ENCODE measurements at regions not wholly inside any gene's neighbourhood (a gene's known extent, or its start where the extent isn't known, plus 50 kb on each side); places are given as distances from the start of the nearest gene placed in this dataset.

DNA sequence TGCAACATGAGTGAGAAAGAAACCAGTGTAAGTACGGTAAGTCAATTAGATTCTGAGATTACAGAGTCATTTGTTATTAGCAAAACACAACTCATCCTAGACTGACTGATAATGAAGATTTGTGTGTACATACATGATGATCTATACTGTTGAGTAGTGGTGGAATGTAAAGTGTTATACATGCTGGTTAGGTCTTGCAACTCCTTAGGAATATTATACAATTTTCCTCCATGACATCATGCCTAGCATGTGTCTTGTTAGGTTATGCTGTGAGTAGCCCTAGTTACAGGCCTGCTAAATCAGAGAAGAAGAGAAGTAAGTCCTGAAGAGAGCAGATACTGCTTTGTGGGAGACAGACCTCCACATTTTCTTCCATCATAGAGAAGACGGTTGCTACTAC, 880.6 kb downstream of the LUZP2 start:
- TF ChIP-seq, protein P1, sequence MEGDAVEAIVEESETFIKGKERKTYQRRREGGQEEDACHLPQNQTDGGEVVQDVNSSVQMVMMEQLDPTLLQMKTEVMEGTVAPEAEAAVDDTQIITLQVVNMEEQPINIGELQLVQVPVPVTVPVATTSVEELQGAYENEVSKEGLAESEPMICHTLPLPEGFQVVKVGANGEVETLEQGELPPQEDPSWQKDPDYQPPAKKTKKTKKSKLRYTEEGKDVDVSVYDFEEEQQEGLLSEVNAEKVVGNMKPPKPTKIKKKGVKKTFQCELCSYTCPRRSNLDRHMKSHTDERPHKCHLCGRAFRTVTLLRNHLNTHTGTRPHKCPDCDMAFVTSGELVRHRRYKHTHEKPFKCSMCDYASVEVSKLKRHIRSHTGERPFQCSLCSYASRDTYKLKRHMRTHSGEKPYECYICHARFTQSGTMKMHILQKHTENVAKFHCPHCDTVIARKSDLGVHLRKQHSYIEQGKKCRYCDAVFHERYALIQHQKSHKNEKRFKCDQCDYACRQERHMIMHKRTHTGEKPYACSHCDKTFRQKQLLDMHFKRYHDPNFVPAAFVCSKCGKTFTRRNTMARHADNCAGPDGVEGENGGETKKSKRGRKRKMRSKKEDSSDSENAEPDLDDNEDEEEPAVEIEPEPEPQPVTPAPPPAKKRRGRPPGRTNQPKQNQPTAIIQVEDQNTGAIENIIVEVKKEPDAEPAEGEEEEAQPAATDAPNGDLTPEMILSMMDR (IDR thresholded peaks at IDR 0.05; ENCODE audit: low read depth, low read length), result no peak
- no peak for TF ChIP-seq EZH2phosphoT487 (IDR thresholded peaks at IDR 0.05; ENCODE audit: low read depth)
